Choroid plexus epithelial cell (primary cell): ENCODE measurements at regions not wholly inside any gene's neighbourhood (a gene's known extent, or its start where the extent isn't known, plus 50 kb on each side); places are given as distances from the start of the nearest gene placed in this dataset.

ENCODE experiments used
- DNase-seq: peaks from one replicate; pipeline ENCODE4 v3.0.0-alpha.2; 2010; ENCODE audit warnings: low read depth
- H3K4me3 ChIP-seq: 2 replicates; pipeline ENCODE4 v1.5.1; 2011; ENCODE audit warnings: low read depth, mild to moderate bottlenecking, control low read depth, low read length, moderate library complexity
- CTCF ChIP-seq: conservative IDR thresholded peaks from 2 replicates; pipeline ENCODE4 v1.5.1; 2011; ENCODE audit warnings: low read depth, mild to moderate bottlenecking, control low read depth, inconsistent platforms, low read length, moderate library complexity

- no peak overlapping the region for H3K4me3 ChIP-seq
- TF ChIP-seq CTCF, result no peak
- peak; percentile 32 for DNase-seq
Observed at GRCh38 chr9:108225149-108225800, 630.5 kb downstream of the ACTL7B start.

- no peak for TF ChIP-seq CTCF
- no peak overlapping the region for H3K4me3 ChIP-seq
- no peak for DNase-seq
Observed at GRCh38 chr9:108224716-108225115, 631.1 kb downstream of the ACTL7B start.

GRCh38 chr9:108219664-108220063 is 636.1 kb downstream of the ACTL7B start:
- no peak for TF ChIP-seq CTCF
- no peak overlapping the region for H3K4me3 ChIP-seq
- no peak for DNase-seq

GRCh38 chr9:108217431-108218349 is 638.1 kb downstream of the ACTL7B start:
- no peak for DNase-seq
- no peak overlapping the region for H3K4me3 ChIP-seq
- no peak for TF ChIP-seq CTCF

- no peak for DNase-seq
- no peak for TF ChIP-seq CTCF
- no peak overlapping the region for H3K4me3 ChIP-seq
Observed at GRCh38 chr9:108213511-108213910, 642.3 kb downstream of the ACTL7B start.

GRCh38 chr9:108212184-108212583 is 643.6 kb downstream of the ACTL7B start:
- no peak for TF ChIP-seq CTCF
- H3K4me3 ChIP-seq, result no peak overlapping the region
- DNase-seq, result peak; percentile 4

GRCh38 chr9:108211411-108211955 is 644.3 kb downstream of the ACTL7B start:
- no peak overlapping the region for H3K4me3 ChIP-seq
- DNase-seq, result no peak
- no peak for TF ChIP-seq CTCF
